Neuronal stem cell (in vitro differentiated cells): ENCODE measurements at regions not wholly inside any gene's neighbourhood (a gene's known extent, or its start where the extent isn't known, plus 50 kb on each side); places are given as distances from the start of the nearest gene placed in this dataset.

Experiments used
- DNase-seq: peaks from one replicate; pipeline ENCODE4 v3.0.0-alpha.2; 2013; ENCODE audit warnings: low spot score
- H2AFZ ChIP-seq: one replicate; pipeline ENCODE4 v1.6.1; 2013; ENCODE audit warnings: mild to moderate bottlenecking, low read length, inconsistent platforms
- H2AK5ac ChIP-seq: 2 replicates; pipeline ENCODE4 v1.6.1; 2013; ENCODE audit warnings: low read depth, mild to moderate bottlenecking, inconsistent platforms, low read length, moderate library complexity, mixed read lengths
- H2BK120ac ChIP-seq: 2 replicates; pipeline ENCODE4 v1.6.1; 2013; ENCODE audit warnings: low read depth, mild to moderate bottlenecking, inconsistent platforms, low read length, moderate library complexity, mixed read lengths
- H2BK12ac ChIP-seq: one replicate; pipeline ENCODE4 v1.6.1; 2013; ENCODE audit warnings: low read length, inconsistent platforms
- H2BK15ac ChIP-seq: 2 replicates; pipeline ENCODE4 v1.6.1; 2013; ENCODE audit warnings: mild to moderate bottlenecking, low read length, inconsistent platforms, mixed read lengths
- H2BK5ac ChIP-seq: one replicate; pipeline ENCODE4 v1.6.1; 2013; ENCODE audit warnings: inconsistent platforms, mild to moderate bottlenecking, low read length, moderate library complexity
- H3K14ac ChIP-seq: one replicate; pipeline ENCODE4 v1.6.1; 2013; ENCODE audit warnings: low read length, inconsistent platforms
- H3K18ac ChIP-seq: 2 replicates; pipeline ENCODE4 v1.6.1; 2013; ENCODE audit warnings: low read length, inconsistent platforms
- H3K23ac ChIP-seq: 2 replicates; pipeline ENCODE4 v1.6.1; 2013; ENCODE audit warnings: low read depth, mild to moderate bottlenecking, mixed read lengths, low read length, inconsistent platforms; ENCODE audit not compliant: poor library complexity
- H3K27ac ChIP-seq: replicated peaks from 3 replicates; pipeline ENCODE4 v1.5.1; 2013; ENCODE audit warnings: low read length, inconsistent platforms
- H3K27me3 ChIP-seq, 3 experiments: 2 replicates each; pipeline ENCODE4 v1.6.1; 2013; ENCODE audit warnings: low read length in 3 of 3, mild to moderate bottlenecking in 2 of 3, inconsistent platforms in 1 of 3, low read depth in 1 of 3, mixed read lengths in 1 of 3, moderate library complexity in 1 of 3; ENCODE audit not compliant: control insufficient read depth in 3 of 3, insufficient read depth in 3 of 3
- H3K36me3 ChIP-seq, 2 donors: replicated peaks in 1 of 2; 2 replicates each; pipeline ENCODE4 v1.6.1; 2013; ENCODE audit warnings: low read length in 2 of 2; ENCODE audit not compliant: control insufficient read depth in 2 of 2, insufficient read depth in 2 of 2
- H3K4ac ChIP-seq: 2 replicates; pipeline ENCODE4 v1.6.1; 2013; ENCODE audit warnings: inconsistent platforms, mild to moderate bottlenecking, low read length, moderate library complexity
- H3K4me1 ChIP-seq, 2 donors: 1 replicate in 1 of 2; 2 replicates in 1 of 2; pipeline ENCODE4 v1.6.1; 2013; ENCODE audit warnings: low read length in 2 of 2, low read depth in 1 of 2; ENCODE audit not compliant: control insufficient read depth in 2 of 2, insufficient read depth in 1 of 2
- H3K4me2 ChIP-seq: one replicate; pipeline ENCODE4 v1.6.1; 2013; ENCODE audit warnings: mild to moderate bottlenecking, low read length, inconsistent platforms; ENCODE audit not compliant: insufficient read depth, poor library complexity, severe bottlenecking
- H3K4me3 ChIP-seq, 2 donors: 2 replicates each; pipeline ENCODE4 v1.5.1; 2013; ENCODE audit warnings: low read length in 2 of 2, mild to moderate bottlenecking in 2 of 2, inconsistent platforms in 1 of 2, moderate library complexity in 1 of 2
- H3K79me1 ChIP-seq: one replicate; pipeline ENCODE4 v1.6.1; 2013; ENCODE audit warnings: low read depth, mild to moderate bottlenecking, inconsistent platforms, low read length, moderate library complexity
- H3K9ac ChIP-seq: one replicate; pipeline ENCODE4 v1.6.1; 2013; ENCODE audit warnings: mild to moderate bottlenecking, low read depth, low read length, inconsistent platforms; ENCODE audit not compliant: poor library complexity
- H3K9me3 ChIP-seq, 2 donors: replicated peaks in 1 of 2; 2 replicates each; pipeline versions ENCODE3 to v1.6.1; 2013; ENCODE audit warnings: low read length in 2 of 2, mild to moderate bottlenecking in 2 of 2, inconsistent platforms in 1 of 2, low read depth in 1 of 2, mixed read lengths in 1 of 2, moderate library complexity in 1 of 2; ENCODE audit not compliant: control insufficient read depth in 2 of 2, insufficient read depth in 1 of 2
- H4K8ac ChIP-seq: one replicate; pipeline ENCODE4 v1.6.1; 2013; ENCODE audit warnings: low read depth, mild to moderate bottlenecking, inconsistent platforms, low read length, moderate library complexity
- H4K91ac ChIP-seq: one replicate; pipeline ENCODE4 v1.6.1; 2013; ENCODE audit warnings: low read length, low read depth, mild to moderate bottlenecking, inconsistent platforms; ENCODE audit not compliant: poor library complexity
- WGBS, 2 donors: extraction: QIAGEN DNeasy Blood & Tissue Kit; methylation state at CpG; one replicate each; pipeline ENCODE4 v1.1.7; 2013; ENCODE audit warnings: missing lambda C conversion rate in 2 of 2, mixed read lengths in 1 of 2; ENCODE audit not compliant: insufficient read length in 2 of 2, insufficient replicate concordance in 1 of 2; ENCODE audit errors: extremely low coverage in 2 of 2; 5-methylcytosine and 5-hydroxymethylcytosine counted together

GRCh38 chr12:91414636-91415035 is 232.0 kb upstream of the DCN start:
- Histone ChIP-seq H3K27me3 (no peaks in the 10 kb centered on the region), H4K91ac (no peak overlapping the region), H3K4me2 (no peak overlapping the region), H2BK5ac (no peak overlapping the region), H3K4me3 (no peak overlapping the region), H3K9ac (no peak overlapping the region), H2AFZ (no peak overlapping the region), H3K23ac (no peak overlapping the region), H3K79me1 (no peaks in the 10 kb centered on the region), H2BK120ac (no peak overlapping the region), H3K27ac (no peak overlapping the region), H2AK5ac (no peak overlapping the region), H3K9me3 (no peaks in the 10 kb centered on the region), H3K14ac (no peak overlapping the region), H3K4ac (no peak overlapping the region), H3K4me1 (no peaks in the 10 kb centered on the region), H3K18ac (no peak overlapping the region), H4K8ac (no peak overlapping the region), H2BK15ac (no peak overlapping the region), H2BK12ac (no peak overlapping the region), H3K36me3 (no peaks in the 10 kb centered on the region)
- no peak for DNase-seq

- no peak overlapping the region for H3K14ac ChIP-seq
- H3K9me3 ChIP-seq: no peaks in the 10 kb centered on the region
- no peak overlapping the region for H2BK12ac ChIP-seq
- no peaks in the 10 kb centered on the region for H3K79me1 ChIP-seq
- no peak overlapping the region for H2BK120ac ChIP-seq
- H3K18ac ChIP-seq: no peak overlapping the region
- no peak overlapping the region for H3K4me3 ChIP-seq
- H4K91ac ChIP-seq: no peak overlapping the region
- H3K36me3 ChIP-seq: no peaks in the 10 kb centered on the region
- no peak overlapping the region for H3K4ac ChIP-seq
- no CpG with 5 or more reads among the region's 6 CpGs for WGBS, 2 donors
- H3K27ac ChIP-seq: no peak overlapping the region
- no peak overlapping the region for H2AFZ ChIP-seq
- H3K4me2 ChIP-seq: no peak overlapping the region
- no peak overlapping the region for H2BK15ac ChIP-seq
- no peak overlapping the region for H2AK5ac ChIP-seq
- no peak for DNase-seq
- H3K9ac ChIP-seq: no peak overlapping the region
- no peak overlapping the region for H2BK5ac ChIP-seq
- no peak overlapping the region for H3K23ac ChIP-seq
- no peak overlapping the region for H4K8ac ChIP-seq
- H3K27me3 ChIP-seq: no peaks in the 10 kb centered on the region
- no peaks in the 10 kb centered on the region for H3K4me1 ChIP-seq
Measured at GRCh38 chr12:91413581-91414546, 231.2 kb upstream of the DCN start.

- no peak overlapping the region for H2AFZ ChIP-seq
- no peak overlapping the region for H3K4ac ChIP-seq
- no peak overlapping the region for H3K27ac ChIP-seq
- no peak overlapping the region for H3K4me2 ChIP-seq
- no peak overlapping the region for H2BK120ac ChIP-seq
- no peak overlapping the region for H3K18ac ChIP-seq
- no peak overlapping the region for H3K23ac ChIP-seq
- no peaks in the 10 kb centered on the region for H3K79me1 ChIP-seq
- no peak overlapping the region for H3K4me3 ChIP-seq
- H2BK12ac ChIP-seq: no peak overlapping the region
- no CpG with 5 or more reads among the region's 1 CpG for WGBS, 2 donors
- no peaks in the 10 kb centered on the region for H3K36me3 ChIP-seq
- peaks cover 0 to 2% of the 10 kb centered on the region in 2 donors for H3K4me1 ChIP-seq
- no peak for DNase-seq
- H4K8ac ChIP-seq: no peak overlapping the region
- no peaks in the 10 kb centered on the region for H3K27me3 ChIP-seq
- no peak overlapping the region for H2BK5ac ChIP-seq
- H3K9me3 ChIP-seq: peaks cover 0 to 2% of the 10 kb centered on the region in 2 donors
- no peak overlapping the region for H2AK5ac ChIP-seq
- no peak overlapping the region for H4K91ac ChIP-seq
- H3K9ac ChIP-seq: no peak overlapping the region
- H2BK15ac ChIP-seq: no peak overlapping the region
- no peak overlapping the region for H3K14ac ChIP-seq
Measured at GRCh38 chr12:91406920-91407341, 224.3 kb upstream of the DCN start.

- Histone ChIP-seq H3K27ac (no peak overlapping the region), H3K4me2 (no peak overlapping the region), H2BK5ac (no peak overlapping the region), H3K9me3 (peaks cover under 1 to 2% of the 10 kb centered on the region in 2 donors), H2BK120ac (no peak overlapping the region), H3K36me3 (no peaks in the 10 kb centered on the region), H3K14ac (no peak overlapping the region), H3K4me1 (peaks cover 0 to 2% of the 10 kb centered on the region in 2 donors), H3K18ac (no peak overlapping the region), H3K23ac (no peak overlapping the region), H4K91ac (no peak overlapping the region), H2AK5ac (no peak overlapping the region), H3K4me3 (no peak overlapping the region), H3K4ac (no peak overlapping the region), H3K27me3 (no peaks in the 10 kb centered on the region), H2AFZ (peak overlapping the region; percentile 56), H3K9ac (no peak overlapping the region), H2BK12ac (no peak overlapping the region), H3K79me1 (no peaks in the 10 kb centered on the region), H4K8ac (no peak overlapping the region), H2BK15ac (no peak overlapping the region)
- DNase-seq: no peak
- no CpG with 5 or more reads among the region's 4 CpGs for WGBS, 2 donors
Measured at GRCh38 chr12:91404441-91404840, 221.8 kb upstream of the DCN start.
